Tibial nerve (tissue), 4 donors: ENCODE measurements at regions not wholly inside any gene's neighbourhood (a gene's known extent, or its start where the extent isn't known, plus 50 kb on each side); places are given as distances from the start of the nearest gene placed in this dataset.

Experiments used
- CTCF ChIP-seq, 5 experiments: fragments of 200-600 bp in 3 of 5; fragments of 450-650 bp in 2 of 5; sonication (generic) in 3 of 5; IDR thresholded peaks; one replicate each; pipeline ENCODE4 v1.5.1; 2016 to 2019; ENCODE audit warnings: antibody characterized with exemption in 5 of 5, mild to moderate bottlenecking in 3 of 5, moderate library complexity in 2 of 5
- EP300 ChIP-seq, 2 donors: sonication (generic); formaldehyde crosslinking; IDR thresholded peaks; one replicate each; pipeline ENCODE4 v1.6.1; 2017; ENCODE audit warnings: antibody characterized with exemption in 2 of 2, mild to moderate bottlenecking in 1 of 2

- TF ChIP-seq CTCF (IDR thresholded peaks at IDR 0.05) (no peak), EP300 (IDR thresholded peaks at IDR 0.05) (no peak)
These were observed 510.2 kb downstream of the METTL15 start for GRCh38 chr11:28618416-28618815.
